ENCODE measurements at regions not wholly inside any gene's neighbourhood (a gene's known extent, or its start where the extent isn't known, plus 50 kb on each side); places are given as distances from the start of the nearest gene placed in this dataset.

GRCh38 chr11:122036493-122036892 lies 79.5 kb downstream of the BLID start:
- no peaks in the 10 kb centered on the region for H3K27me3 ChIP-seq (ENCODE audit: insufficient read depth, low read length)
- no peaks in the 10 kb centered on the region for H3K36me3 ChIP-seq (ENCODE audit: insufficient read depth, low read depth, low read length)
- no peak overlapping the region for H3K4me3 ChIP-seq (ENCODE audit: low read length)
- H3K27ac ChIP-seq (ENCODE audit: low read length), result no peak overlapping the region
- H3K9me3 ChIP-seq (ENCODE audit: insufficient read depth, low read depth, low read length), result no peaks in the 10 kb centered on the region
- no peak overlapping the region for H3K9ac ChIP-seq (ENCODE audit: low read depth, low read length)
- H3K4me1 ChIP-seq (ENCODE audit: insufficient read depth, low read length), result peaks cover 29% of the 10 kb centered on the region

- H3K27me3 ChIP-seq (ENCODE audit: insufficient read depth, low read length), result no peaks in the 10 kb centered on the region
- H3K4me3 ChIP-seq (ENCODE audit: low read length), result no peak overlapping the region
- H3K27ac ChIP-seq (ENCODE audit: low read length), result no peak overlapping the region
- H3K36me3 ChIP-seq (ENCODE audit: insufficient read depth, low read depth, low read length), result no peaks in the 10 kb centered on the region
- no peak overlapping the region for H3K9ac ChIP-seq (ENCODE audit: low read depth, low read length)
- no peaks in the 10 kb centered on the region for H3K9me3 ChIP-seq (ENCODE audit: insufficient read depth, low read depth, low read length)
- H3K4me1 ChIP-seq (ENCODE audit: insufficient read depth, low read length), result peaks cover 29% of the 10 kb centered on the region
Observed at GRCh38 chr11:122036018-122036417, 80.0 kb downstream of the BLID start.

GRCh38 chr11:122033631-122034030 lies 82.4 kb downstream of the BLID start:
- Histone ChIP-seq H3K9me3 (ENCODE audit: insufficient read depth, low read depth, low read length) (peaks cover 3% of the 10 kb centered on the region; the same call in 1 of the 2 replicates), H3K4me1 (ENCODE audit: insufficient read depth, low read length) (peaks cover 14% of the 10 kb centered on the region), H3K27me3 (ENCODE audit: insufficient read depth, low read length) (no peaks in the 10 kb centered on the region), H3K4me3 (ENCODE audit: low read length) (no peak overlapping the region), H3K27ac (ENCODE audit: low read length) (no peak overlapping the region), H3K36me3 (ENCODE audit: insufficient read depth, low read depth, low read length) (no peaks in the 10 kb centered on the region), H3K9ac (ENCODE audit: low read depth, low read length) (no peak overlapping the region)

- Histone ChIP-seq H3K9me3 (ENCODE audit: insufficient read depth, low read depth, low read length) (peaks cover 3% of the 10 kb centered on the region; the same call in 1 of the 2 replicates), H3K9ac (ENCODE audit: low read depth, low read length) (no peak overlapping the region), H3K4me1 (ENCODE audit: insufficient read depth, low read length) (peaks cover 10% of the 10 kb centered on the region), H3K4me3 (ENCODE audit: low read length) (no peak overlapping the region), H3K27ac (ENCODE audit: low read length) (no peak overlapping the region), H3K36me3 (ENCODE audit: insufficient read depth, low read depth, low read length) (no peaks in the 10 kb centered on the region), H3K27me3 (ENCODE audit: insufficient read depth, low read length) (no peaks in the 10 kb centered on the region)
Observed at GRCh38 chr11:122033193-122033592, 82.8 kb downstream of the BLID start.

- Histone ChIP-seq H3K4me3 (ENCODE audit: low read length) (no peak overlapping the region), H3K27ac (ENCODE audit: low read length) (no peak overlapping the region), H3K9me3 (ENCODE audit: insufficient read depth, low read depth, low read length) (peaks cover 3% of the 10 kb centered on the region; the same call in 1 of the 2 replicates), H3K4me1 (ENCODE audit: insufficient read depth, low read length) (peaks cover 9% of the 10 kb centered on the region), H3K36me3 (ENCODE audit: insufficient read depth, low read depth, low read length) (no peaks in the 10 kb centered on the region), H3K9ac (ENCODE audit: low read depth, low read length) (no peak overlapping the region), H3K27me3 (ENCODE audit: insufficient read depth, low read length) (no peaks in the 10 kb centered on the region)
Observed at GRCh38 chr11:122032317-122032716, 83.7 kb downstream of the BLID start.

- no peak overlapping the region for H3K27ac ChIP-seq (ENCODE audit: low read length)
Observed at GRCh38 chr11:122031813-122032212, 84.2 kb downstream of the BLID start.

GRCh38 chr11:122030286-122030685 lies 85.7 kb downstream of the BLID start:
- no peak overlapping the region for H3K27ac ChIP-seq (ENCODE audit: low read length)
- no peaks in the 10 kb centered on the region; the same call in 1 of the 2 replicates for H3K4me1 ChIP-seq (ENCODE audit: insufficient read depth, low read length)
- no peak overlapping the region for H3K9ac ChIP-seq (ENCODE audit: low read depth, low read length)
- H3K27me3 ChIP-seq (ENCODE audit: insufficient read depth, low read length), result no peaks in the 10 kb centered on the region
- H3K36me3 ChIP-seq (ENCODE audit: insufficient read depth, low read depth, low read length), result no peaks in the 10 kb centered on the region
- no peak overlapping the region for H3K4me3 ChIP-seq (ENCODE audit: low read length)
- H3K9me3 ChIP-seq (ENCODE audit: insufficient read depth, low read depth, low read length), result peaks cover 3% of the 10 kb centered on the region; the same call in 1 of the 2 replicates

More at GRCh38 chr11:122031813-122032212, 84.2 kb downstream of the BLID start:
- peaks cover 3% of the 10 kb centered on the region; the same call in 1 of the 2 replicates for H3K9me3 ChIP-seq (ENCODE audit: insufficient read depth, low read depth, low read length)
- no peaks in the 10 kb centered on the region for H3K27me3 ChIP-seq (ENCODE audit: insufficient read depth, low read length)
- no peak overlapping the region for H3K9ac ChIP-seq (ENCODE audit: low read depth, low read length)
- no peaks in the 10 kb centered on the region for H3K36me3 ChIP-seq (ENCODE audit: insufficient read depth, low read depth, low read length)
- H3K4me3 ChIP-seq (ENCODE audit: low read length), result no peak overlapping the region
- peaks cover 4% of the 10 kb centered on the region for H3K4me1 ChIP-seq (ENCODE audit: insufficient read depth, low read length)

- Histone ChIP-seq H3K4me3 (ENCODE audit: low read length) (no peak overlapping the region), H3K27ac (ENCODE audit: low read length) (no peak overlapping the region), H3K9ac (ENCODE audit: low read depth, low read length) (no peak overlapping the region), H3K4me1 (ENCODE audit: insufficient read depth, low read length) (no peaks in the 10 kb centered on the region), H3K36me3 (ENCODE audit: insufficient read depth, low read depth, low read length) (no peaks in the 10 kb centered on the region), H3K27me3 (ENCODE audit: insufficient read depth, low read length) (no peaks in the 10 kb centered on the region), H3K9me3 (ENCODE audit: insufficient read depth, low read depth, low read length) (peaks cover 3% of the 10 kb centered on the region; the same call in 1 of the 2 replicates)
Observed at GRCh38 chr11:122028545-122028944, 87.5 kb downstream of the BLID start.

GRCh38 chr11:122028036-122028435 lies 88.0 kb downstream of the BLID start:
- no peak overlapping the region for H3K9ac ChIP-seq (ENCODE audit: low read depth, low read length)
- H3K4me3 ChIP-seq (ENCODE audit: low read length), result no peak overlapping the region
- no peaks in the 10 kb centered on the region for H3K36me3 ChIP-seq (ENCODE audit: insufficient read depth, low read depth, low read length)
- H3K4me1 ChIP-seq (ENCODE audit: insufficient read depth, low read length), result no peaks in the 10 kb centered on the region
- H3K27ac ChIP-seq (ENCODE audit: low read length), result no peak overlapping the region
- no peaks in the 10 kb centered on the region for H3K27me3 ChIP-seq (ENCODE audit: insufficient read depth, low read length)
- H3K9me3 ChIP-seq (ENCODE audit: insufficient read depth, low read depth, low read length), result peaks cover 3% of the 10 kb centered on the region; the same call in 1 of the 2 replicates

- Histone ChIP-seq H3K36me3 (ENCODE audit: insufficient read depth, low read depth, low read length) (no peaks in the 10 kb centered on the region), H3K27me3 (ENCODE audit: insufficient read depth, low read length) (no peaks in the 10 kb centered on the region), H3K4me1 (ENCODE audit: insufficient read depth, low read length) (no peaks in the 10 kb centered on the region), H3K4me3 (ENCODE audit: low read length) (no peak overlapping the region), H3K9me3 (ENCODE audit: insufficient read depth, low read depth, low read length) (peaks cover 3% of the 10 kb centered on the region; the same call in 1 of the 2 replicates), H3K9ac (ENCODE audit: low read depth, low read length) (no peak overlapping the region), H3K27ac (ENCODE audit: low read length) (no peak overlapping the region)
Observed at GRCh38 chr11:122025757-122026156, 90.3 kb downstream of the BLID start.

- H3K9ac ChIP-seq (ENCODE audit: low read depth, low read length), result no peak overlapping the region
- no peak overlapping the region for H3K27ac ChIP-seq (ENCODE audit: low read length)
- H3K36me3 ChIP-seq (ENCODE audit: insufficient read depth, low read depth, low read length), result no peaks in the 10 kb centered on the region
- H3K9me3 ChIP-seq (ENCODE audit: insufficient read depth, low read depth, low read length), result no peaks in the 10 kb centered on the region; the same call in 1 of the 2 replicates
- H3K4me1 ChIP-seq (ENCODE audit: insufficient read depth, low read length), result no peaks in the 10 kb centered on the region
- H3K4me3 ChIP-seq (ENCODE audit: low read length), result no peak overlapping the region
- H3K27me3 ChIP-seq (ENCODE audit: insufficient read depth, low read length), result no peaks in the 10 kb centered on the region
Observed at GRCh38 chr11:122024278-122024677, 91.7 kb downstream of the BLID start.

GRCh38 chr11:122023614-122024250 lies 92.3 kb downstream of the BLID start:
- Histone ChIP-seq H3K9ac (ENCODE audit: low read depth, low read length) (no peak overlapping the region), H3K27me3 (ENCODE audit: insufficient read depth, low read length) (no peaks in the 10 kb centered on the region), H3K9me3 (ENCODE audit: insufficient read depth, low read depth, low read length) (no peaks in the 10 kb centered on the region), H3K27ac (ENCODE audit: low read length) (no peak overlapping the region), H3K36me3 (ENCODE audit: insufficient read depth, low read depth, low read length) (no peaks in the 10 kb centered on the region), H3K4me3 (ENCODE audit: low read length) (no peak overlapping the region), H3K4me1 (ENCODE audit: insufficient read depth, low read length) (no peaks in the 10 kb centered on the region)

Data from iPS-20b (cell line).